ENCODE measurements at regions not wholly inside any gene's neighbourhood (a gene's known extent, or its start where the extent isn't known, plus 50 kb on each side); places are given as distances from the start of the nearest gene placed in this dataset.

DNA sequence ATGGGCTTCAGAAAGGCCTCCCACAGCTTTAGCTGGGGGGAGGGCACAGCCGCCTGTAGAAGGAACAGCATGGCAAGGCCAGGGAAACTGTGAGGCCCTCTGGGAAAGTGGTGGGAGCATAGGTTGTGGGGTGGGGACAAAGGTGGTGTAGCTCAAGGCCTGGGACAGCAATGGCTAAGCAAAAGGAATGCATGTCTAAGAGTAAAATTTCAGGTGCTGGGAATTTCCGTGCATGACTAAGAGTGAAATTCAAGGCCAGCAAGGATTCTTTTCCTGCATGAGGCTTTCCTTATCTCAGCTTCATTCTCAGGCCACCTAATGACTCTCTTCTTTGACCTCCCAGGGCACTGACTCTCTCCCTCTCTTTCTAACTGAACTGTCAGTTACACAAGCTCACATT, 86.5 kb upstream of the WNT4 start:
- ATAC-seq: no peak
- no peak for DNase-seq
- Mint-ChIP-seq H3K36me3 (ENCODE audit: insufficient read depth) (no peaks in the 10 kb centered on the region), H3K4me3 (no peak overlapping the region), H3K9me3 (no peaks in the 10 kb centered on the region), H3K27me3 (ENCODE audit: low read depth) (peaks cover 16% of the 10 kb centered on the region), H3K4me1 (ENCODE audit: low read depth) (no peaks in the 10 kb centered on the region)

DNA sequence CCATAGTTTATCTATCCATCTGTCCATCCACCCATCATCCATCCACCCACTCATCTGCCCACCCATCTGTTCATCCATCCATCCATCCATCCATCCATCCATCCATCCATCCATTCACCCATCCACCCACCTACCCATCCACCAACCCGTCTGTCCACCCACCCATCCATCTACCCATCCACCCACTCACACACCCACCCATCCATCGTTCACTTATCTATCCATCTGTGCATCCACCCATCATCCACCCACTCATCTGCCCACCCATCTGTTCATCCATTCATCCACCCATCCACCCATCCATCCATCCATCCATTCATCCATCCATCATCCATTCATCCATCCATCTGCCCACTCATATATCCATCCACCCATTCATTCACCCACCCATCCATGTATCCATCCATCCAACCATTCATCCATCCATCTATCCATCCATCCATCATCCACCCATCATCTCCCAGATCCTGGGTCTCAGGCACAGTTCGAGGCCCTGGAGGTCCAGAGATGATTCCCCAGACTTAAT, 88.2 kb upstream of the WNT4 start:
- H3K36me3 Mint-ChIP-seq (ENCODE audit: insufficient read depth): no peaks in the 10 kb centered on the region
- no peaks in the 10 kb centered on the region for H3K9me3 Mint-ChIP-seq
- DNase-seq (no peak), ATAC-seq (no peak)
- peaks cover 20% of the 10 kb centered on the region for H3K27me3 Mint-ChIP-seq (ENCODE audit: low read depth)
- H3K4me3 Mint-ChIP-seq: no peak overlapping the region
- H3K4me1 Mint-ChIP-seq (ENCODE audit: low read depth): no peaks in the 10 kb centered on the region

DNA sequence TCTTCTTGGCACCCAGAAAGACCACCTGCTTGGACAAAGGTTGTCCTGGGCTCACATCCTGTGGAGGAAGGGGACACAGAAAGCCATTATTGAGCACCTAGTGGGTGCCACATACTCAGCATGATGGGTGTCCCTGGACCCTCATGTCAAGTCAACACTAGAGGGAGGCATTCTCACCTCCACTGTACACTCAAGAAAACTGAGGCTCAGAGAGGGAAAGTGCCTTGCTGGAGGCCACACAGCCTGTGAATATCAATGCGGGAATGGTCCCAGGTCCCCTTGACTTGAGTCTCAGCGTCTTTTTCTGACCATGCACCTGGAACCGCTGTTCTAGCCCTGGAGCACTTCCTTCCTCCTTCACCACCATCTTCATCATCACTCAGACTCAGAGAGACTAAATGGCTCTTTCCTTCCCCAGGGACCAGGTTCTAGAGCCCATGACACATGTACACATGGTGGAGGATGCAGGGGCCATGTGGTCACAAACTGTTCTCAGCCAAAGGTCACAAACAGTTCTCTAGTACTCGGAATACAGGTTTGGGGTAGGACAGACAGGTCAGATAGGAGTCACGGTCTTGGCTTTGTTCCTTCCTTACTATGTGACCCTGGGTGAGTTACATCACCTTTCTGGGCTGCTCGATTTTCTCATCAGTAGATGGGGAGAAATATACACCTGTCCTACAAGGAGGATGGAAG, 89.2 kb upstream of the WNT4 start:
- Mint-ChIP-seq H3K4me1 (ENCODE audit: low read depth) (no peaks in the 10 kb centered on the region), H3K27me3 (ENCODE audit: low read depth) (peaks cover 18% of the 10 kb centered on the region), H3K9me3 (no peaks in the 10 kb centered on the region), H3K36me3 (ENCODE audit: insufficient read depth) (no peaks in the 10 kb centered on the region), H3K4me3 (no peak overlapping the region)
- DNase-seq (no peak), ATAC-seq (no peak)

DNA sequence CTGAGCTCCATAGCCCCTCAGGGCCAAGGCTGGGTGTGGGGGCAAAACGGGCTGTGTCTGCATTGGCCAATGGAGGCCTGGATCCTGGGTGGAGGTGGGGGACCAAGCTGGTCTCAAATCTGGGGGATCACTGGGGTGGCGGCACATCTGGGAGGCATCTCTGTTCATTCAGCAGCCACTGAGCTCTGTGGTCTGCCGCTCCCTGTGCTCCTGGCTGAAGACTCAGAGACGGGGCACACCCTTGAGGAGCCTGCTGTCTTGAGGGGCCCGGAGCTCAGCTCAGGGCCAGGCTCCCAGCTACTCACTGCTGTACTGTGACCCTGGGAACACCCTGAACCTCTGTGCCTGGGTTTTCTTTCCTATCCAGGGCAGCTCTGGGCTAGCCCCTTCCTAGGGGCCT, 90.3 kb upstream of the WNT4 start:
- H3K36me3 Mint-ChIP-seq (ENCODE audit: insufficient read depth): no peaks in the 10 kb centered on the region
- no peaks in the 10 kb centered on the region for H3K4me1 Mint-ChIP-seq (ENCODE audit: low read depth)
- peaks cover 20% of the 10 kb centered on the region for H3K27me3 Mint-ChIP-seq (ENCODE audit: low read depth)
- DNase-seq (no peak), ATAC-seq (no peak)
- no peak overlapping the region for H3K4me3 Mint-ChIP-seq
- no peaks in the 10 kb centered on the region for H3K9me3 Mint-ChIP-seq

DNA sequence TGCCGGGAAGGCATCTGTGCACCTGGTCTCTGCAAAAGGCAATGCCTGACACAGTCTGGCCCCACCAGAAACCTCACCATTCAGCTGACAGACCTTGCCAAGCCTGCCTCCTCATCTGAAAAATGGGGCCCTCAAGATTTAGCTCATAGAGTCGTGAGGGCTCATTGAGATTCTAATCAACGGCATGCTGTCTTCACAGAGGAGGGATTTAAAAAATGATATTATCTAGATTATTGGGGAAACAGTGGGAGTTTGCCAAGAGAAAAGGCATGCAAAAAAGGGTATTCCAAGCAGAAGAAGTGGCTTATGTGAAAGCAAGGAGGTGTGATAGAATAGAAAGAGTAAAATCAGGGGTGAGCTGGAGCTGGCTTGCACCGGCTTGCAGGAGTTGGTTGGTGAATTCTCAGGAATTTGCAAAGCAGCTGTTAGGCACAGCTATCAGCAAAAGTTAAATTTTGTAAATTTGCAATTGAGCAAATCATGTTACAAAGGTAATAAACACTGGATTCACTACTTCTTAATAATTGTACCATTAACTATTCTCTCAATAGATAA, 91.7 kb upstream of the WNT4 start:
- no peak for DNase-seq
- Mint-ChIP-seq H3K27me3 (ENCODE audit: low read depth) (peaks cover 20% of the 10 kb centered on the region), H3K36me3 (ENCODE audit: insufficient read depth) (no peaks in the 10 kb centered on the region), H3K4me1 (ENCODE audit: low read depth) (no peaks in the 10 kb centered on the region), H3K4me3 (no peak overlapping the region), H3K9me3 (no peaks in the 10 kb centered on the region)
- ATAC-seq: no peak

DNA sequence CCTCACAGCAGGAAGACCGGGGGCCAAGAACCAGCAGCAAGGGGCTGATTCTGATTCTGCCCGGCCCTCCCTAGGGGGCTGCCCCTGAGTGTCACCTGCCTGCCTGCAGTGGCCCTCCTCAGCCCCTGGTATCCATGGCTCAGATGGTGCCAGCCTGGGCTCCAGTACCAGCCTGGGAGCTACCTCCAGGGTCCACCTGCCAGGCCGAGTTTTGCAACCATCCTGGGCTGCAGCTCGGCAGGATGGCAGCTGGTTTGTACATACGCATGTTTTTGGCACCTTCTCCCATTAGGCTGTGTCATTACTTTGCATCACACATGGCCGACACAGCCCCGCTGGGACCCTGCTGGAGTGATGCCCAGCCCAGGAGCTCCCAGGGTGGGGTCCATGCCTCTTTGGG, 93.3 kb upstream of the WNT4 start:
- H3K27me3 Mint-ChIP-seq (ENCODE audit: low read depth): peaks cover 20% of the 10 kb centered on the region
- no peaks in the 10 kb centered on the region for H3K36me3 Mint-ChIP-seq (ENCODE audit: insufficient read depth)
- no peaks in the 10 kb centered on the region for H3K4me1 Mint-ChIP-seq (ENCODE audit: low read depth)
- H3K9me3 Mint-ChIP-seq: no peaks in the 10 kb centered on the region
- no peak overlapping the region for H3K4me3 Mint-ChIP-seq
- ATAC-seq (no peak), DNase-seq (no peak)

DNA sequence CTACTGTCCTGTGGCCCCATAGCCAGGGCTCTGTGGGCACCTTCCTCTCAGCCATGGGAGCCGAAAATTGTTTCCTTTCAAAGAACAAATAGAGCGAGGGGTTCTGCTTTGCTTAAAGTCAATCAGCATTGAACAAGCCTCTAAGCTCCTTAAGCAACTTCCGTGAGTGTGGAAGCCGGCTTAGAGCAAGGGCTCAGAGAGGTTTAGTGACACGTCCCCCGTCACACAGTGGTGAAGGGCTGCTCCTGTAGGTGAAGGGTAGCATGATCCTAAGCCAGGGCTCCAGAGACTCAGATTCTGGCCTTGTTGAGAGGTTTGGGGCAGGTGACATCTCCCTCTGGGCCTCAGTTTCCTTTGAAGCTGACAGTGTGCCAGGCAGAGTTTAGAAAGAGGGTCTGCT, 94.0 kb upstream of the WNT4 start:
- Mint-ChIP-seq H3K4me3 (no peak overlapping the region), H3K27me3 (ENCODE audit: low read depth) (peaks cover 16% of the 10 kb centered on the region), H3K36me3 (ENCODE audit: insufficient read depth) (no peaks in the 10 kb centered on the region), H3K9me3 (no peaks in the 10 kb centered on the region), H3K4me1 (ENCODE audit: low read depth) (no peaks in the 10 kb centered on the region)
- DNase-seq (no peak), ATAC-seq (no peak)

DNA sequence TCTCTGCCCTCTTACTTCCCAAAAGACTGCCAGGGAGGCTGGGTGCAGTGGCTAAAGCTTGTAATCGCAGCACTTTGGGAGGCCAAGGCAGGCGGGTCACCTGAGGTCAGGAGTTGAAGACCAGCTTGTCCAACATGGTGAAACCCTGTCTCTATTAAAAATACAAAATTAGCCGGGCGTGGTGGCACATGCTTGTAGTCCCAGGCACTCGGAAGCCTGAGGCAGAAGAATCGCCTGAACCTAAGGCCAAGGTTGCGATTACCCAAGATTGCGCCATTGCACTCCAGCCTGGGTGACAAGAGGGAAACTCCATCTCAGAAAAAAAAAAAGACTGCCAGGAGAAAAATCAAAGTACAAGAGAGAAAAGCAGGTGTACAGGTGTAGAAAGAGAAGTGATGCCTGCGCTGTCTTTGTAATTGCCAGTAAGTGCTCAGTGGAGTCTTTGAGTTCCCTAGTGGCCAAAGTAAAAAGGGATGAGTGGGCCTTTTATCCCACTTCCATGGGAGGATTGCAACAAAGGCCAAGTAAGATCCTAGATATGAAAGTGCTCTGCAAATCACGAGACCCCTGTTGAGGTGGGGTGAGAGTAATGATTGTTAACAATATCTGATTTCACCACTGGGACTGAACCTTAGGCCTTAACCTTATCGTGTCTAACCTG, 94.7 kb upstream of the WNT4 start:
- no peaks in the 10 kb centered on the region for H3K36me3 Mint-ChIP-seq (ENCODE audit: insufficient read depth)
- ATAC-seq (no peak), DNase-seq (no peak)
- no peak overlapping the region for H3K4me3 Mint-ChIP-seq
- H3K27me3 Mint-ChIP-seq (ENCODE audit: low read depth): peaks cover 13% of the 10 kb centered on the region
- H3K9me3 Mint-ChIP-seq: no peaks in the 10 kb centered on the region
- no peaks in the 10 kb centered on the region for H3K4me1 Mint-ChIP-seq (ENCODE audit: low read depth)

DNA sequence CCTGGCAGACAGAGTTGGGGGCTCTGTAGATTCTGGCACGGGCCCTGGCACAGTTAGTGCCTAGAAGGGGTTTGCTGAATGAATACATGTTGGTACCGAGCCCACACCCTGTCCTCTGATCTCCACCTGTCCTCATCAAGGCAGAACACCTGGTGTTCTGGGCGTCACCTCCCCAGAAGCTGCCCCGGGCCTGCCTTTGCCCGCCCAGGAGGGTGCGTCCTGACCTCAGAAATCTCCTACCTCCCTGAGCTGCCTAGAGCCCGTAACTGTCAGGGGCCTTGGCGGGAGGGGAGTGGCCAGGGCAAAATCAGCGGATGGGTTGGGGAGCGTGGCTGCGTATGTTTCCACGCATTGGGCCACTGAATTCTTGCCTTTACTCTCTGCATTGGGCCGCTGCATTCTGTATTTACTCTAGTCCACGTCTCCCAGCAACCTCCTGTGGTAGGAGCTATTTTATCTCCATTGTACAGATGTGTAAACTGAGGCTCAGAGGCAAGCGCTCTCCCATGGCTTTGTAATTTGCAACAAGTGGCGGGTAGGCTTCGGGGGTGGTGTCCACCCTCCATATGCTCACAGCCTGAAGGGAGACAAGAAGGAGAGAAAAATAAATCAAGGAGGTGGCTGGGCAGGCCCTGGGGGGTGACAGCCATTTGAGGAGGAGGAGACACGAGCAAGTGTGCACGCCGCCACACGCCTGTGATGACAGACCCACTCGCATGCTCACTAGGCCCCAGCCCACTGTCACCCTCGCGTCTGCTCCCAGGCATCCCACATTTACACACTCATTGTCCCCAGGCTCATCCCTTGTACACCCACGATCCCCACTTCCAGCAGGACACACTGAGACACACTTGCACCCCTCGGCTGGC, 95.7 kb upstream of the WNT4 start:
- no peaks in the 10 kb centered on the region for H3K36me3 Mint-ChIP-seq (ENCODE audit: insufficient read depth)
- H3K4me3 Mint-ChIP-seq: no peak overlapping the region
- DNase-seq (no peak), ATAC-seq (no peak)
- peaks cover 11% of the 10 kb centered on the region for H3K27me3 Mint-ChIP-seq (ENCODE audit: low read depth)
- no peaks in the 10 kb centered on the region for H3K4me1 Mint-ChIP-seq (ENCODE audit: low read depth)
- H3K9me3 Mint-ChIP-seq: no peaks in the 10 kb centered on the region

DNA sequence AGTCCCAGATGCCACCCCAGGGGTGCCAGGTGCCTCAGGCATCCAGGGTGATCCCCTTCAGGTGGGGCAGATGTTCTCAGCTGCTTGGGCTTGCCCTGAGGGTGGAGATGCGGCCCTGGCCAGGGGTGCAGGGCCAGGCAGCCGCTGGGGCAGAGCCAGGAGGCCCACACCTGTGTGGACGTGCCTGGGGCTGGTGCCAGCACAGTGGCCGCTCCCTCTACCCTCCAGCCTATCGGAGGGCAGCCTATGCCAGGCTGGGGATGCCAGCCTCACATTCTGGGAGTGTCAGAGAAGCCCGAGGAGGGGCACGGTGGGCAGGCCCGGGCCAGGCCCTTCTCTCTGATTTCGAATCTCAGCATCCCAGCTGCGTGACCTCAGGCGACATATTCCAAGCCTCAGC, 96.5 kb upstream of the WNT4 start:
- no peak overlapping the region for H3K4me3 Mint-ChIP-seq
- ATAC-seq: no peak
- H3K36me3 Mint-ChIP-seq (ENCODE audit: insufficient read depth): no peaks in the 10 kb centered on the region
- H3K27me3 Mint-ChIP-seq (ENCODE audit: low read depth): peaks cover 8% of the 10 kb centered on the region
- no peak for DNase-seq
- H3K4me1 Mint-ChIP-seq (ENCODE audit: low read depth): no peaks in the 10 kb centered on the region
- no peaks in the 10 kb centered on the region for H3K9me3 Mint-ChIP-seq

DNA sequence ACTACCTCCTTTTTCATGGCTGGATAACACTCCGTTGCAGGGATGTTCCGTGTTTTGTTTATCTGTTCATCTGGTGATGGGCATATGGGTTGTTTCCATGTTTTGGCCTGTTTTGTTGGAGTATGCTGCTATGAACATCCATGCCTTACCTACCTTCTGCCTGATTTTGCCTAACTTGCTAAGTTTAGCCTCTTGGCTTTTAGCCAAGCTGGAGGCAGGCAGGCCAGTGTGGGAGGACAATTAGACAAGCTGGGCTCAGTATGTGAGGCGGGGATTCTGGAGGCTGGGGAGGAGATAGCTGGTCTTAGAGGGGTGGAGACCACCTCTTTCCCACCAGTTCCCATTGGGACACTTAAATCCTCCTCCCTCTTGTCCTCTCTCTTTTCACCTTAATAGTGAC, 98.4 kb upstream of the WNT4 start:
- H3K9me3 Mint-ChIP-seq: no peaks in the 10 kb centered on the region
- ATAC-seq (no peak), DNase-seq (no peak)
- no peaks in the 10 kb centered on the region for H3K36me3 Mint-ChIP-seq (ENCODE audit: insufficient read depth)
- H3K4me3 Mint-ChIP-seq: no peak overlapping the region
- H3K27me3 Mint-ChIP-seq (ENCODE audit: low read depth): peaks cover 7% of the 10 kb centered on the region
- H3K4me1 Mint-ChIP-seq (ENCODE audit: low read depth): no peaks in the 10 kb centered on the region

DNA sequence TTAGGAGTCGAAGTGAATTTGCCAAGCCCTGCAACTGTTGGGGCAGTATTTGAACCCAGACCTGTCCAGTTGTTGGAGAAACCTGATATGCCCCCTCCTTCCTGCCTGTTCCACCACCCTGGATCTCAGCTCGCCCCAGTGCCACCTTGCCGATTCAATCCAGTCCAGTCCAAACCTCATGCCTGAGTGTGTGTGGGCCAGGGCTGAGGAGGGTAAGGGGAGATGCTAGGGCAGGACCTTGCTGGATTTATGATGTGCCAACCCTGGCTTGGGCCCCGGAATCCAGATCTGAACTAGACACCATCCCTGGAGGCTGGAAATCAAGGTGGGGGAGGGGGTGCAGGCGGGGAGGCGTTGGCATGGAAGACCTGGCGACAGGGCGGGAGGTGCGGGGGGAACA, 98.9 kb upstream of the WNT4 start:
- DNase-seq: no peak
- no peak for ATAC-seq
- Mint-ChIP-seq H3K9me3 (no peaks in the 10 kb centered on the region), H3K4me3 (no peak overlapping the region), H3K4me1 (ENCODE audit: low read depth) (no peaks in the 10 kb centered on the region), H3K36me3 (ENCODE audit: insufficient read depth) (no peaks in the 10 kb centered on the region), H3K27me3 (ENCODE audit: low read depth) (peaks cover 7% of the 10 kb centered on the region)

DNA sequence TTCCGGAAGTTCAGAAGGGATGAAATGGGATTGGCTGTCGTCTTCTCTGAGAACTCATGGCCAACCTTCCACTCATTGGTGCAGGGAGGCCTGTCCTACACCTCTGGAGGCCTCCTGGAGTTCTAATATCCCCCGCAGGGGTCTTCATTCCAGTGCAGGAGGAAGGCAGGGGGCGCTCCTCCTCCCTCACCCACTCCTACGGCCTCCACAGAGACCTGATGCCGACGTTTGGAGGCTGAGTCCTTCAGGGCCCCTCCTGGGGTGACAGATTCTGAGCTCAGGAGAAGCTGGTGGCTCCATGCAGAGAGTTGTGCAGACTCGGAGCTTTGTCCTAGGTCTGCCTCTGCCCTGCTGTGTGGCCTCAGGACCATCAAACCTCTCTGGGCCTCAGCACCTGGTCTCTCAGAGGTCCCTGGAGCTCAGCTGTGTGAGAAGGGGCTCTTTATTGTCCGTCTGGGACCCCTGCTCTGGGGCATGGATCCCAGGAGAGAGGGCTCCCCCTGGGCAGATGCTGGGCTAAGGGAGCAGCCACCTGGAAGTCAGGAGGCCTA, 102.3 kb upstream of the WNT4 start:
- Mint-ChIP-seq H3K36me3 (ENCODE audit: insufficient read depth) (no peaks in the 10 kb centered on the region), H3K27me3 (ENCODE audit: low read depth) (peaks cover 21% of the 10 kb centered on the region), H3K4me3 (no peak overlapping the region), H3K9me3 (no peaks in the 10 kb centered on the region), H3K4me1 (ENCODE audit: low read depth) (no peaks in the 10 kb centered on the region)
- ATAC-seq (no peak), DNase-seq (no peak)

DNA sequence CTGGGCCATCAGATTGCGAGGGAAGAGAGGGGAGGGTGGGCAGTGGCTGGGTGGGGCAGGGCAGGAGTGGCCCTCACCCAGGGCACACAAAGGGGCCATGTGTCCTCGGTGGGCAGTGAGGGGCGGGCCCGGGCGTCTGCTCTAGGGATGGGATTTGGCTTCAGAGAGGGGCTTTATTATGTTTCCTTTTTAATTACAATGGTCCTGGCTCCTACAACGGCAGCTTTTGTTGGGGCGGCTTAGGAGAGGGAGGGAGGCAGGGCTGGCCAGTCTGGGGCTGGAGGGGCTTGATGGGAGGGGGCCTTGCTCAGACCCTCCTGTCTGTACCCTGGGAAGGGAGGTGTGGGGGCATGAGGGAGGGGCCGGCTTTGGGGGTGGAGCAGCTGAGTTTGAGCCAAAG, 102.8 kb upstream of the WNT4 start:
- Mint-ChIP-seq H3K4me3 (no peak overlapping the region), H3K4me1 (ENCODE audit: low read depth) (no peaks in the 10 kb centered on the region), H3K9me3 (no peaks in the 10 kb centered on the region), H3K27me3 (ENCODE audit: low read depth) (peaks cover 21% of the 10 kb centered on the region), H3K36me3 (ENCODE audit: insufficient read depth) (no peaks in the 10 kb centered on the region)
- ATAC-seq (no peak), DNase-seq (no peak)
